Hippocampal formation (tissue), 2 donors: ENCODE measurements at regions not wholly inside any gene's neighbourhood (a gene's known extent, or its start where the extent isn't known, plus 50 kb on each side); places are given as distances from the start of the nearest gene placed in this dataset.

ENCODE experiments used
- DNase-seq, 2 donors: peaks; one replicate each; lab custom pipeline; 2025; lab: John Stamatoyannopoulos, UW

DNA sequence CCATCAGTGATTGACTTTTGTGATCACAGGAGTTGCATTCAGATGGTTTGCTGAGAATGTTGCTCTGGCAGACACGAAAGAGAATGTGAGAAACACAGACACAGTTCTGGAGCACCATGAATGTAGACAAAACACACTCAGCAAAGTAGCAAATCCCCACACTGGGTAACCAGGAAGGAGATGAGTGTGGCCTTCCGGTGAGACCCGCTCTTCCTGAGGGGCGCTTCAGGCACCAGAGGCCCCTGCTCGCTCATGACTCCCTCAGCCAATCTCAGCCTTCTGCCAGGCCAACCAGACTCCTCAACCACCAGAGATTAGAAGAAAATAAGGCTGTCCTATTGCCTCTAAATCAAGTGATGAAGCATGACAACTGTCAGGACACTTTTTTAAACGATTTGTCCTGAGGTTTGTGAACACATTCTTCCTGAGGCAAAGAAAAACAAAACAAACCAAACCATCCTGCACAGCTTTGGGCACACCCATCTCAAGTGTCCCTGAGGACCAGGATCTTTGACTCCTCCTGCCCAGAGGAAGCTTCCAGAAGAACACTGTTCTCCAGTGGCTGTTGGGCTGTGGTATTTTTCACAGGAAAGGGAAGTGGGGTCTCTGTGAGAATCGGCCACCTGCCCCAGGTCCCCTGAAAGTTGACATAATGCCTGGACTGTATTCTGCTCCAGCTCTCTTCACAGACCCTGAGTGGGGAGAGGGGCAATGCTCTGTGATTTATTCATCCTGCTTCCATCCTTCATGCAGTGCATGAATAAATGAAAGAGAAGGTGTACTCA lies 152.8 kb downstream of the BCL11A start:
- no peak for DNase-seq

- DNase-seq, result no peak
Measured at GRCh38 chr2:60394463-60394862, 159.0 kb downstream of the BCL11A start.

- DNase-seq, result no peak
Measured at GRCh38 chr2:60391649-60392375, 161.6 kb downstream of the BCL11A start.

GRCh38 chr2:60391230-60391629 lies 162.2 kb downstream of the BCL11A start:
- DNase-seq, result no peak

GRCh38 chr2:60386436-60386835 lies 167.0 kb downstream of the BCL11A start:
- no peak for DNase-seq

- DNase-seq, result no peak
Measured at GRCh38 chr2:60385648-60386047, 167.8 kb downstream of the BCL11A start.

DNA sequence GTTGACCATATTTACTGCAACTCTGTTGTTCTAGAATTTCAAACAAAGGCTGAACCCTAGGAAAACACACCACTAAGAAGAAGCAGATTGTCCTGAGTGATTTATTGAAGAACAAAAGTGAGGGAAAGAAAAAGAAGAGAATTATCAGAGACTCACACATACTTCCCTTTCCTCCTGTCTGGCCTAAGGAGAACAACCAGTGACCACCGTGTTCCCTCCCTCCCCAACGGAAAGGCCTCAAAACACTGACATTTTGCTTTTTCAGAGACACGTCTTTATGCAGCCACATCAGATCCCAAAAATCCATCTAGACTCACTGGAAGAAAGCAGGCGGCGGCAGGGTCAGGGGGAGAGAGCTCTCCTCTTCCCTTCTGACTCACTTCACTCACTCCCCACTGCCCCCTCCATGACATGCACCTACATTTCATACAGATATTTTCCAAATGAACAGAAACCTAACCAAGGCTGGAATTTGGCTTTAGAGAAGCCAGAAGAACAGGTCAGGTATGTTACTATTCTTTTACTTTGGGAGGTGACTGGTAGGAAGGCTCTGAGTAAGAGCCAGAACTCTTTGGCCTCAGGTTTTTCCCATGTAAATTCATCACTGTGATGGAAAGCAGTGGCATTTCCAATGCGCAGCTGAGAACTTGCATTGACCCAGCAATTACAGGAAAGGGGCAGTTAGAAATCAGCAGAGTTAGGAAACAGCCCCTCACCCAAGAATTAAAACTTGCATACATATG lies 169.9 kb downstream of the BCL11A start:
- no peak for DNase-seq

DNA sequence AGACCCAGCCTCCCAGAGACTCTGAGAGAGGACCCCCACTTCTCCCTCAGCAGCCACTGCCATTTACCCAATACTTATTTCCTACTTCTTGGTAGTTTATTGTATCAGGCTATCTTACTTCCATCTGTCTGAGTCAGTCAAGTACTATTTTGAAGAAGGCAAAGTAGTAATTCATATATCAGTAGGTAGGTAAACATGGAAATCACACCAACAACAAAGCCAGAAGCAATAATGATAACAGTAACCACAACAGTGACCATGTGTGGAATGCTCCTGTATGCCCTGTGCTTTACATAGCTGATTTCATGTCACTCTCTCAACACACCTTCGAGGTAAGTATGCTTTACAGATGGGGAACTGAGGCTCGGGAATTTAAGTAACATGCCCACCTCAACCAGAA lies 173.0 kb downstream of the BCL11A start:
- DNase-seq, result no peak

DNA sequence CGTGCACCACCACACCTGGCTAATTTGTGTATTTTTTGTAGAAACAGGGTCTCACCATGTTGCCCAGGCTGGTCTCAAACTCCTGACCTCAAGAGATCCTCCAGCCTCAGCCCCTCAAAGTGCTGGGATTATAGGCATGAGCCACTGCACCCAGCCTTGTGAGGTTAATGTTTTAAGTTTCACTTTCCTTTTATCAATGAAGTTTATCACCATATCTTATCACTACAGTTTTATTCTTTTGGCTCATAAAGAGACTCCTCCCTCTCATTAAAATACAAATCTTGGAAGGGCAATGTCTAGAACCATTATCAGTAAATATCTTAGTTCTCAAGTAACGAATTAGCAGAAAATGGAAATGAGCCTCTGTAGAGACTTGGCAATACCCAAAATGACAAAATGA lies 173.8 kb downstream of the BCL11A start:
- no peak for DNase-seq

GRCh38 chr2:60379216-60379615 lies 174.2 kb downstream of the BCL11A start:
- no peak for DNase-seq

GRCh38 chr2:60377825-60378224 lies 175.6 kb downstream of the BCL11A start:
- no peak for DNase-seq

- no peak for DNase-seq
Measured at GRCh38 chr2:60376252-60376651, 177.2 kb downstream of the BCL11A start.

GRCh38 chr2:60371681-60372080 lies 181.8 kb downstream of the BCL11A start:
- DNase-seq, result no peak

GRCh38 chr2:60371219-60371618 lies 182.2 kb downstream of the BCL11A start:
- DNase-seq, result no peak

GRCh38 chr2:60370814-60371213 lies 182.6 kb downstream of the BCL11A start:
- no peak for DNase-seq

- DNase-seq, result no peak
Measured at GRCh38 chr2:60368456-60368855, 185.0 kb downstream of the BCL11A start.

- DNase-seq, result no peak
Measured at GRCh38 chr2:60366135-60366712, 187.2 kb downstream of the BCL11A start.

GRCh38 chr2:60365556-60365955 lies 187.9 kb downstream of the BCL11A start:
- DNase-seq, result no peak

DNA sequence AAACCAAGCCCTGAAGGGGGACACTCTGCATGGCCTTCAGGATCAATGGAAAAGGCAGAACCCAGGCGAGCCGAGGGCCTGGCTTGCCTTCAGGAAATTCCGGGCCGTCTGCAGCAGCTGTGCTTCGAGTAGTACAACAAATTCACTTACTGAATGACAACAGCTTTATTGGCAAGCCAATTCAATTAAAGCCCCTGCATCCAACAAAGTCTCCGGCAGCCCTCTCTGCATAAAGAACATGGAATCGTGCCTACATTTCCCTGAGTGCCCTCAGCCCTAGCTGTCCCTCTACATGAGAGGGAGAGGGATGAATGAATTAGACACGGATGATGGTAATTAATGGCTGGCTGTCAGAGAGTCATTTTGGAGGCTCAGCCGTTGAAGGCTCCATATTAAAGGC lies 189.0 kb downstream of the BCL11A start:
- no peak for DNase-seq

DNA sequence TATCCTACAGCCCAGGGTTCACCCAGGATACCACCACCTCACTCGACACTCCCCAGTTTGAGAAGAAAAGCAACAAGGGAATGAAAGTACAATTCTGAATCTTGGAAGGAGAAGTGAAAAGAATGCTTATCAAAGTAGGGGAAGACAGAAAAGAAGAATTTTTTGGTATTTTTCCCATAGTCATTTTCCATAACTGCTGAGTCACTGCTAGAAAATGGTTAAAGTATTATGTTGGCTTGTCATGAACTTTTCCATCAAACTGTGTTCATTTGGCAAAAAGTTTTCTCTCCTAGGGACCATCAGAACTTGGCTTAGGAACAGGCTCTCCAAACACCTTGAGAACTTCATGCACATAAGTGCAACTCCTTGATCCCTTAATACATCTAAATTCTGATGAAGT lies 192.0 kb downstream of the BCL11A start:
- no peak for DNase-seq

DNA sequence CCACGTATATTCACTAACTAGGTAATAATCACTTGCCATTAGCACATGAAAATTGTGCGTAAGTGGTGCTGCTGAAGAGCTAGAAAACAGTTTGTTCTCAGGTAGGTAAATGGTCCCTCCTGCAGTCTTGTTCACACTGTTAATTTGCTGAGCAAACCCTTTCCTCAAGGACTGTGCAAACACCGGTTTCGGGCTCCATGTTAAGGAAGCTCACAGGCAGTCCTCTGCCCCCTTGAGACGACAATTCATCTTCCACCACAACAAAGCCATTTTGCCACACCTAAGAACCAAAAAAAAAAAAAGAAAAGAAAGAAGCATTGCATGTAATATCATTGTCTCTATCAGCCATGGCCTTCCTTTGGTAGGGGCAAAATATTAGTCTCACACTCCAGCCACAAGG lies 193.9 kb downstream of the BCL11A start:
- no peak for DNase-seq

- DNase-seq, result no peak
Measured at GRCh38 chr2:60358476-60358875, 195.0 kb downstream of the BCL11A start.
